COLO668 (cell line): ENCODE measurements at regions not wholly inside any gene's neighbourhood (a gene's known extent, or its start where the extent isn't known, plus 50 kb on each side); places are given as distances from the start of the nearest gene placed in this dataset.
"Not testable (repeated sequence)": the region's sequence is repeated elsewhere in the genome, so short reads cannot be mapped to it uniquely, and the experiment has no call there.

Source experiments
- DNase-seq: peaks from one replicate; lab custom pipeline; 2025; ENCODE audit not compliant: unreplicated experiment; lab: John Stamatoyannopoulos, UW

DNA sequence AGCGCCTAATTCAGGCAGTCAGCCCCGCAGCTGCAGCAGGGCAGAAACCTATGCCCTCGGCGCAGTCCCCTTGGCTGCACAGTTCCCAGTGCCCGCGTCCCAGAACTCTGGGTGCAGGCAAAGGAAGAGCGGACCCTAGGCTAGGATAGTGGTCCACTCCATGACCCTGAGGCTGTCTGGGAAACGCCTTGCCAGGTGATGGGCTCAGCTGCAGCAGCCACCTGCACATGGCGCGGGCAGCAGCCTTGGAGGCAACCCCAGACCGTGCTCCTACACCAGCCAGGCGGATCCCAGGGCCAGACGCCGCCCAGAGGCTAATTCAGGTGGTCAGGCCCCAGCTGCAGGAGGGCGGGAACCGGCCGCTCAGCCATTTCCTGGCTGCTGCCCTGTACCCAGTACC lies 83.0 kb downstream of the POTEC start:
- DNase-seq, result not testable (repeated sequence)

DNA sequence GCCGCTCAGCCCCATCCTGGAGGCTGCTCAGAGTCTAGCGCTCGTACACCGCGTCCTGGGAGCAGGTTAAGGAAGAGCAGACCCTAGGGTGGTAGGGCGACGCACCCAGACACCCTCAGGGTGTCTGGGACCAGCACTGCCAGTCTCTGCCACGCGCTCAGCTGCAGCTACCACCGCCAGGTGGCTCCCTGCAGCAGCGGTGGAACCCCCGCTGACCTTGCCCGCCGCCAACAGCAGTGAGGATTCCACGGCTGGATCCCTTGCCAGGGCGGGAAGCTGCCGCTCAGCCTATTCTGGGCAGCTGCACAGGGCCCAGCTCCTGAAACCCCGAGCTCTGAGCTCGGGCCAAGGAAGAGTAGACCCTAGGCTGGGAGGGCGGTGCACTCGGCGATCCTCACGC lies 83.6 kb downstream of the POTEC start:
- DNase-seq, result not testable (repeated sequence)

DNA sequence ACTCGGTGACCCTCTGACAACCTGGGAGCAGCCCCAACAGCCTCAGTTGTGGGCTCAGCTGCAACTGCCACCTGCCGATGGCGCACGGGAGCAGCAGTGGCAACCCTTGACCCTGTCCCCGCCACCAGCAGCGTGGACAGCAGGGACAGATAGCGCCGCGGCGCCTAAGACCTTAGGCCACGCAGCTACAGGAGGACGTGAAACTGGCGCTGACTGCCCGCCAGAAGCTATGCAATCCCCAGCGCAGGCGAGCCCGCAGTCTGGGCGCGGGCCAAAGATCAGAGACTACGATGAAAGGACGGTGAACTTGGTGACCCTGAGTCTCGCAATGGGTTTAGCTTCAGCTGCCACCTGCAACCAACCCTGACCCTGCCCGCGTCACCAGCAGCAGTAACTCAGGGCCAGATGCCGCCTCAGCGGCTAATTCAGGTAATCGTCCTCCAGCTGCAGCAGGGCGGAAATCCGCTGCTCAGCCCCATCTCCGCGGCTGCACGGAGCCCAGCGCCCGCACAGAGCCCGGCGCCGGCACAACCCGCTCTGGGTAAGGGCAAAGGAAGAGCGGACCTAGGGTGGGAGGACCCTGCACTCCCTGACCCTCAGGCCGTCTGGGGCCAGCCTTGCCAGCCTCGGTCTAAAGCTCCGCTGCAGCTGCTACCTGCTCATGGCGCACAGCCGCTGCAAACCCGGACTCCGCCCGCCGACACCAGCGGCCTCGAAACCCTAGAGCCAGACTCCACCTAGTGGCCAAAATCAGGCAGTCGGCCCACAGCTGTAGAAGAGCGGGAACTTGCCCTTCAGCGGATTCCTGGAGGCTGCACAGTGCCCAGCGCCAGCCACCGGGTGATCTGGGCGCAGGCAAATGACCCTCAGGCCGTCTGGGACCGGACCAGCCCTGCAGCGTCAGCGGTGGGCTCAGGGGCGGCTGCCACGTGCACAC lies 85.1 kb downstream of the POTEC start:
- DNase-seq, result peak; percentile 39

DNA sequence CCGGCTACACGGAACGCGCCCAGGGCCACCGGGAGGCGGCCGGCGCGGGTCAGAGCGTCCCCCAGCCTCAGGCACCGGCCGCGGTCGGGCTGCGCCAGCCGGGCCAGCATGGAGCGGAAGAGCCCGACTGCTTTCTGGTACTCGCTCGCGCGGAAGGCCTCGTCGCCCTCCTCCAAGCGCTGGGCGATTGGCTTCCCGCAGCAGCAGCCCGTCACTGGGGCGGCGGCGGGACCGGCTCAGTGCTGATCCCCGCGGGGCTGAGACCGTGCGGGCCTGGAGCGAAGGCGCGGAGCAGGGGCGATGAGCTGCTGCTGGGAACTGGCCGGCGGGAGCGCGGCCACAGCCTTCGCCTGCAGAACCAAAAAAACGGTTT lies 92.8 kb downstream of the POTEC start:
- not testable (repeated sequence) for DNase-seq

DNA sequence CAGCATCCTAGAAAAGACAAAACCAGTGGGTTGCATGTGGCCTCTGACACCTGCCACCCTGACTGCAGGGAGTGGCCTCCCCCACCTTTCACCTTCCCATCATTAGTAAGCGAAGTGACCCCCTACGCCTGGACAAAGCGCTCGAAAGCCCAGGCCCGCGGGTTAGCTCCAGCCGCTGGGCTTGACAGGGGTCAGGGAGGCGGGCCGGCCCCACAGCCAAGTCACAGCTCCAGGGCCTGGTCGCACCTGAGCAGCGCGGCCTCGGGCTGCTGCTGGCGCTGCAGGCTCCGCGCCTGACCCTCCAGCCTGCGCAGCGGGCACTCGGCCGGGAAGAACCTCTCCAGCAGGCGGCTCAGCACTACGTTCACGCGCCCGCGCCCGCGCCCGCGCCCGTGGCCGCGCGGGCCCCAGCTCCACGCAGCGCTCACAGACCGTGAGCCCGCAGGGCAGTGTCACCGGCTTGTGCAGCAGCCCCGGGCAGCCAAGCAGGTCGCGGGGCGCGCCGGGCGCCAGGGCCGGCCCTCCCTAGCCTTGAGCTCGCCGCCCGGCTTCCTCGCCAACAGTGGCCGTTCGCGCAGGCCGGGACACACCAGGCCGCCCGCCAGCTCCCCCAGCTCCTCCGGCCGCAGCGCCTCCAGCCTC lies 93.3 kb downstream of the POTEC start:
- DNase-seq, result peak; percentile 17

DNA sequence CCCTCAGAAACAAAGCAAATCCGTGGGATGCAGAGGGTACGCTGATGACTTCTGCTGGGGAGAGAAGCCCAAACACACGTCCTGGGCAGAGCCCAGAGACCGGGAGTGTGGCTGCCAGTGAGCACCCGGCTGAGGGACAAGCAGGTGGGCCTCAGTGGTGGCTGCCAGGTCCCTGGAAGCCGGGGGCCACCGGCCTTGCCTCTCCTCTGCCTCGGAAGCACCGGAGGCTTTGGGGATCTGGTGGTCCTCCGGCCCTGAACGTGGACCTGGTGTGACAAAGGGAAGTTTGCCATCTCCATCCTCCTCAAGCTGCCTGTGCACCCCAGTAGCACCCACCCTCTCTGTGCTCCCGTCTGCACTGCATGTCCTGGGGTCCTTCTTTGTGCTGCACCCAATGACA lies 94.3 kb downstream of the POTEC start:
- not testable (repeated sequence) for DNase-seq

DNA sequence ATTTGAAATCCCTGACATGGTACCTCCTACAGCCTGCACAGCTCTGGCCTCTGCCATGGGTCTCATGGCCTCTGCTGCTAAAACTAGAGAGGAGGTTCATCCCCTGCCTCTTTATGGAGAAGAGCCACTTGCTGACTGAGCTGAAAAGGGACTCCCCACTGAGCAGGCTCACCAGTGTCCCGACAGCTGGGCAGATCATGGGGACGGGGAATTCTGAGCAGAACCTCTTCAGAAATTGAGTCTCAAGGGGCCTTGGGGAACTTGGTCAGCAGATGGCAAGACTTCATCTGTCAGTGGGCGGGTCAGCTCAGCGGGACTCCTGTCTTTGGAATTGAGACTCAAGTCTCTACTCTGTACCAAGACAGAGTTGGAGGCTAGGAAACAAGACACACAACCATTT lies 95.7 kb downstream of the POTEC start:
- not testable (repeated sequence) for DNase-seq

DNA sequence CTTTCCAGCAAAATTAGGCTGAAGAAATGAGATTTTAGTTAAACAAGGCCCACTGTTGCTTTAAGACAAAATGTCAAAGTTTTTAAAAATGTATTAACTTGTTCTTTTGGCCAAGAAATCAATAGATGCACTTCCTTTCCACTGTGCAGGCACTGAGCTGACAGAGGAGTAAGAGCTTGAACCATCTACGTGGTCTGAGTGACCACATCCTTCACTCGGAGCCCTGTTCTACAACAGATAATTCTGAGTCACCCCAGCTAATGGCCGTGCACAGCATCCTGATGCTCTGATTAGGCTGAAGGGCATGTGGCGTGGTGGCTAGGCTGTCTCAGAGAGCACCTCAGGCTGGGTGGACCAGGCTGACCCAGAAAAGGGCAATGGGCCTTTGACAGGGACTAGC lies 107.9 kb downstream of the POTEC start:
- not testable (repeated sequence) for DNase-seq

DNA sequence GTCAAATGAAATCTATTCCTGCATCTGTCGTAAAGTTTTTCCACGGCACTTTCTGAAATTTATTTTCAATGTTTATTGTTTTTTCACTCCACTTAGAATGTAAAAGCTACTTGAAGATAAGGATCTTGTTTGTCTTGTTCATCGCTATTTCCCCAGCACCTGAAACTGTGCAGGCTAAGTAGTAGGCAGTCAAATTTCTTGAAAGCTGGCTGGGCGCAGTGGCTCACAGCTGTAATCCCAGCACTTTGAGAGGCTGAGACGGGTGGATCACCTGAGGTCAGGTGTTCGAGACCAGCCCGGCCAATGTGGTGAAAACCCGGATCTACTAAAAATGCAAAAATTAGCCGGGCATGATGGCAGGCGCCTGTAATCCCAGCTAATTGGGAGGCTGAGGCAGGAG lies 111.0 kb downstream of the POTEC start:
- DNase-seq, result not testable (repeated sequence)

DNA sequence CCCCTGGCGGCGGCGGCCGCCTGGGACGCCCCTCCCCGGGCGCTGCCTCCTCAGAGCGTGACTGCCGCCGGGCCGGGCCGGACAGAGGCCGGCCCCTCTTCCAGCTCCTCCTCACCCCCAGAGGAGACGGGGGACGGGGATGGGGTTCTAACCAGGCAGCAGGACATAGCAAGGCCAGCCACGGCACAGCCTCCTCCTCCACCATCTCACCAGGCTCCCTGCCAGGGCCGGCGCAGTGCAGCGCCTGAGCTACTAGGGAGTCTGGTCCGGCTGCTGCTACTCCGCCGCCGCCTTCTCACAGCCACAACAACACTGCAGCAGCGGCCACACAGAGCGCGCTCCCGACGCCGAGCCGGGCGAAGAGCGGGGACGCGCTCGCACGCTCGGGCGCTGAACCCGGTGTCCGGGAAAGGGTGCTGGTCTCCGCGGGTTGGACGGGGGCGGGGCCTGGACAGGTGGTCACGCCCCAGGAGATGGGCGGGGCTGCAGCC lies 112.3 kb downstream of the POTEC start:
- not testable (repeated sequence) for DNase-seq

DNA sequence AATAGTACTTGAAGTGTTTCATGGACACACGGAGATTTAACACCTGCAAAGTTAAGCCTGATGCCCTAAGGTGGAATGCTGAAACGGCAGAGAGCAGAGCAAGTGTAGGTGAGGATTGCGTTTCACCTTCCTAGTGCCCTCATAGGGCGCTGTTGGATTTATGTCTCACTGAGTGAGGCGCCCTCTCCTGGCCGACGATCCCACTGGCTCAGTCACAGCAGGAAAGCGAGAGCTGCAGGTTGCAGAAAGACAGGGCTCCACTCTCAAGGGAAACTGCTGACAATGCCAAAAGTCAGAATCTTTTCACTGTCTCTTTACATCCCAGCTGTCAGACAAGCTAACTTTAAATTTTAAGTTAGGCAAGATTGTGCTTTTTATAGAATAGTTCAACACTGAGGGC lies 127.6 kb downstream of the POTEC start:
- not testable (repeated sequence) for DNase-seq

DNA sequence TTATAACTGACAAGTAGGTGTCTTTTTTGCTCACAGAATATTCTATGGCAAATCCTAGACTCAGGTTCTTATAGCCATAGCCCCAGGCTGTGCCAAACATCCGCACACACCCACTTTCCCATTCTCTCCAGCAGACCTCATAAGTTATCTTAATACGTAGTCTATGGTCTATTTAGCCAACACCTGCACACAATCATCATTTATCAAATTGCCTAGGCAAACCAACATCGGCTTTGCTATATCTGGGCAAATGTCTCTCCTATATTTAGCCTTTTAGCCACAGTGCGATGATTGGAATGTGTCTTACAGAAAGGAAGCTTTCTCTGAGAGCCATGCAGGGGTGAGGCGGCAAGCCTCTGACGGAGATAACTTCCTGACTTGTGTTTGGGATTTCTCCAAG lies 128.0 kb downstream of the POTEC start:
- DNase-seq, result not testable (repeated sequence)

DNA sequence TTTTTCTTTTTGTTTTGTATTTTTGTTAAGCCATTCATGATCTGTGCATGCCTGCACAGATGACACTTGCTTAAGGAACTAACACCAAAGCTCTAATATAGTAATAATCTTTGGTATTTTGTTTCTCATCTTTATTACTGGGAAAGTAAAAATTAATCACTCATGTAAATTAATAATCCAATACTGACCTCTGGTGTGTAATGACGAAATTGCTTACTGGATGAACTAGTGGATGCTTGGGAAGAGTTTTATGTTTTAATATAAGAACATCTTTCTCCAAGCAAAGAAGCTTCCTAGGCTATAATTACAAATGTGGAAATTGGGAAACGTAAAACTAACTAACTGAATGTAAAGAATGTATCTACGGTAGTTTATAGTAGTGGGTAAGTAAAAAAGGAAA lies 147.9 kb downstream of the POTEC start:
- not testable (repeated sequence) for DNase-seq

DNA sequence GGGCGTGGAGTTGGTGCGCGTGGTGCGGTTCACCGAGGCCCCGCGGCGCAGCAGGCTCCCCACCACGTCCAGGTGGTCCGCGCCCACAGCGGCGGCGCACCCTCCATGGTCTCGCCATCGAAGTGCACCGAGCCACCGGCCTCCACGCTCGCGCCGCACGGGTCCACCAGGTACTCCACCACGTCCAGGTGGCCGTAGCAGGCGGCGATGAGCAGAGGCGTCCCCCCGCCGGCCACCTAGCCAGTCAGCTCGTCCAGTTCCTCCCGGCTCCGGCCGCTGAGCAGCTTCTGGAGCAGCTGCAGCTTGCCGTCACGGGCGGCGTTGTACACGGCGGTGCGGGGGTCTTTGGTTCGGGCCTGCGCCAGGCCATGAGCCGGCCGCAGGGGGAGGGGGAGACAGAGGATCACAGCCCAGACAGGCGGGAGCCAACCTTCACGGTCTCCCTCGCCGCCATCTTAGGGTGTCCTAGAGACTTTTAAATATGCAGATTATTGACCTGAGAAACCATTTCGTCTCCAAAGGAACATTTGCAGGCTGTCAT lies 149.8 kb downstream of the POTEC start:
- DNase-seq, result not testable (repeated sequence)

DNA sequence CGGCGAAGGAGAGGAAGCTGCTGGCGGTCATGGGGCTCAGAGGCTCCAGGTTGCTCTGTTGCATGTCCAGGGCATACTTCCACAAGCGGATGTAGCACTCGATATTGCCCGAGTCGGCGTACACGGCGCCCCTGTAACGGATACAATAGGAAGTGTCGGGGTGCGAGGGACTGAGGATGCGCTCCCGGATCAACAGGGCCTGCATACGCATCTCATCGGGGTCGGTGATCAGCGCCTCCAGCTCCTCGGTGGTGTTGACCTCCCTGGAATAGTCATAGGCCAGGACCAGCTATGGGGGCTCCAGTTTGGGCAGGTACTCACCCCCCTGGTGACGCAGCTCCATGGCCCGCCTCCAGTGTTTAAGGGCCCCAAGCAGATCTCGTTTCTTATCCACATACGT lies 150.8 kb downstream of the POTEC start:
- not testable (repeated sequence) for DNase-seq

DNA sequence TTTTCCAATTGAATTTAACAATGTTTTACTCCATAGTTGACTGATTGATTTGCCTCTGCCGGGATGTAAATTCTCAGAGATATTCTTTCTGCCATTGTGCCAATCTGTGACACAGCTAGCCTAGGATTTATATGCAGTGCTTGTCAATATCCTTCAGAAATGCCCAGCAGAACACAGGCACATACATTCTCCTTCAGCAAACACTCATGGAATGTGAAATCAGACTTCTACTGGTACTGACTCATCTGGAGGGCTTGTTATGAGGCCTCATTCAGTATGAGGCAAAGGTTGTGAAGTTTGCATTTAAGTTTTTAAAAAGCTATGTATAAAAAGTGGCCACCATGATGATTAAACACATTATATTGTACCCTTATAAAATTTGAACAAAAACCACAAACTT lies 158.4 kb downstream of the POTEC start:
- not testable (repeated sequence) for DNase-seq

DNA sequence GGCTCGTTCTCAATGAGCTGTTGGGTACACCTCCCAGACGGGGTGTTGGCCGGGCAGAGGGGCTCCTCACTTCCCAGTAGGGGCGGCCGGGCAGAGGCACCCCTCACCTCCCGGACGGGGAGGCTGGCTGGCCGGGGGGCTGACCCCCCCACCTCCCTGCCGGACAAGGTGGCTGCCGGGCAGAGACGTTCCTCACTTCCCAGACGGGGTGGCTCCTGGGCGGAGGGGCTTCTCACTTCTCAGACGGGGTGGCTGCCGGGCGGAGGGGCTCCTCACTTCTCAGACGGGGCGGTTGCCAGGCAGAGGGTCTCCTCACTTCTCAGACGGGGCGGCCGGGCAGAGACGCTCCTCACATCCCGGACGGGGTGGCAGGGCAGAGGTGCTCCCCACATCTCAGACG lies 160.7 kb downstream of the POTEC start:
- DNase-seq, result not testable (repeated sequence)

DNA sequence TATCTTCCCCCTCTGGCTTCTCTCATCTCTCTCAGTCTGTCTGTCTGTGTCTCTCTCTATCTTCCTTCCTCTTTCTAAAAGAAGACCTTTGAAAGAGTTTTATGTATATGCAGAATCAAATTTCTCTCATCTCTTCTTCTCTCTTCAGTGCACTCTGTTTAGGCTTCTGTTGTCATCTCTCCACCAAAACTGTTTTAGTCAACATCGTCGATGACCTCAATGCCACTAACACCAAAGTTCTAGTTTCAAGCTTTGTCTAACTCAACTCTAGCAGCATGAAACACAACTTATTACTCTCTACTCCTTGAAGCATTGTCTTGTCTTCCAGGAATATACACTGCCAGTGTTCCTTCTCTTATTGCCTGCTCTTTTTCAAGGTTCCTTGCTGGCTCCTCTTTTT lies 163.9 kb downstream of the POTEC start:
- DNase-seq, result not testable (repeated sequence)

DNA sequence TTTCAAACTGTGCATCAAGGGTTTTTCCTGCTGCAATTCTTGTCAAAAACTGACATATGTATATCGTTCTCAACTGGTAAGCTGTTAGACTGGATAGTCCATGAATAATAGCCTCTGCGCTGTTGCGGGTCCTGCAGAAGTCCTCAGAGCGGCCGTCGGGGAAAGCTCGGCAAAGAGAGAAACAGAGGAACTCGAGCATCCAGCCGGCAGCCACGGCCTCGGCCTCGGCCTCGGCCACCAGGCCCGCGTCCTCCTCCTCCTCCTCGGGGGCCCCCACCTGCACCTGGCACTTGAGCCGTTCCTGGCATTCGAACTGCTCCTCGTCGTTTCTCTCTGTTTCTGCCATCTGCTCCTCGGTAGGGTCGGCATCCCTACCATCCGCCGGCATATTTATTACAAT lies 165.0 kb downstream of the POTEC start:
- not testable (repeated sequence) for DNase-seq

DNA sequence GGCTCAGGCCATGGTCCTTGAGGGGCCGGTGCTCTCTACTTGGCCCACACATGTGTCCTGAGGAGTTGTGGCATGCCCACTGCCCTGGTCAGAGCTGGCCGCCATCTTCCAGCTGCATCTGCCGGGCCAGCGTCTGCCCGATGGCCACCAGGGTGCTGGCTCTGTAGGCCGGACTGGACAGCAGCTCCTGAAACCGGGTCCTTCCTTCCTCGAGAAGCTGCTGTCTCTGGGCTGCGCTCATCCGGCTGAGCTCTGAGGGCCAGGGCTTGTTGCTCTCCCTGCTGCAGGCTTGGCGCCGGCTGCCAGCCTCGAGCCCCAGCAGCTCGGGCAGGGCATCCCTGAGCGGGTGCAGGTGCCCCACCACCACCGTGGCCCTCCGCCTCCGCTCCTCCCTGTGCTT lies 182.1 kb downstream of the POTEC start:
- DNase-seq, result not testable (repeated sequence)

DNA sequence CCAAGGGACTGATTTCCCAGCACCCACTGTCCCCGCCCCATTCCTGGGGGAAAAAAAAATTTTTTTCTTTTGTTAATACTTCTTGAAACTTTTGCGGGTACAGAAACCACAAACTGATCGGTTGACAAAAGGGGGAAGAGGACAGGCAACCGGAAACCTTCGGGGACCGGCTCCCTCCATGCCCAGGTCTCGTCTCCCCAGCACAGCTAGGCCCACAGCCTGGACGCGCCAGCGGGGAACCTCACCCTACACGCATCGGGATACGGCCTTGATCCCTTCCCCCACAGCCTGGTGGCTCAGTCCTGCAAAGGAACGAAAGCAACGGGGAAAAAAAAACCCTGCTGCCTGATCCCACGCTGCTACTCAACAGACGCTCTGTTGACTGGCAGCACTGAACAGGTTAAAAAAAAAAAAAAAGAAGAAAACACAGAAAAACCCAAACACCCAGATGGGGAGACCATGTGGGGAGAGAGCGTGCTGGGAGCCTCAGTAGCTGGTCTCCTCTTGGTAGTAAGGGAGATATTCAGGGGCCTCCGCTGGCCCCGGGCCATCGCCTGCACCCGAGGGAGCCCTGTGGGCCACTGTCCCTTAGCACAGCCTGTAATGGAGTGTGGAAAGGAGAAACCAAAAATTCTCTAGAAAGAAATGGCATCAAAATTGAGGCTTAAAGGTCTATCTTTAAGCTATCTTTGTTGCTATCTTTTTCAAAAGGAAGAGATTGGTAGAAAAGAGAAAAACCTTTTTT lies 185.7 kb downstream of the POTEC start:
- DNase-seq, result not testable (repeated sequence)
